Loucy (cell line): ENCODE measurements at regions not wholly inside any gene's neighbourhood (a gene's known extent, or its start where the extent isn't known, plus 50 kb on each side); places are given as distances from the start of the nearest gene placed in this dataset.

ENCODE experiments used
- H2AFZ ChIP-seq: fragments of 200-600 bp; sonication (generic); 2 replicates; pipeline ENCODE4 v1.6.0; 2016; ENCODE audit warnings: antibody characterized with exemption, mild to moderate bottlenecking, low read length, moderate library complexity
- H3F3A ChIP-seq: fragments of 200-600 bp; 2 replicates; pipeline ENCODE4 v1.6.0; 2016; ENCODE audit warnings: antibody characterized with exemption, low read depth, mild to moderate bottlenecking
- H3K27me3 ChIP-seq: fragments of 200-600 bp; sonication (generic); 2 replicates; pipeline ENCODE4 v1.6.1; 2014; ENCODE audit warnings: low read length, mild to moderate bottlenecking; ENCODE audit not compliant: insufficient read depth, poor library complexity, severe bottlenecking
- H3K36me3 ChIP-seq: fragments of 200-600 bp; sonication (generic); 2 replicates; pipeline ENCODE4 v1.6.1; 2016; ENCODE audit warnings: low read length; ENCODE audit not compliant: insufficient read depth
- H3K4me1 ChIP-seq: fragments of 200-600 bp; sonication (generic); 2 replicates; pipeline ENCODE4 v1.5.1; 2014; ENCODE audit warnings: low read length, mild to moderate bottlenecking; ENCODE audit not compliant: insufficient read depth, poor library complexity, severe bottlenecking
- H3K4me2 ChIP-seq: fragments of 200-600 bp; sonication (generic); 2 replicates; pipeline ENCODE4 v1.6.0; 2014; ENCODE audit warnings: antibody characterized with exemption, low read length, low read depth, mild to moderate bottlenecking; ENCODE audit not compliant: poor library complexity, severe bottlenecking
- H3K4me3 ChIP-seq: fragments of 200-600 bp; sonication (generic); 2 replicates; pipeline ENCODE4 v1.5.1; 2014; ENCODE audit warnings: low read length, mild to moderate bottlenecking, mixed read lengths; ENCODE audit not compliant: poor library complexity, severe bottlenecking
- H3K79me2 ChIP-seq: fragments of 200-600 bp; sonication (generic); 2 replicates; pipeline ENCODE4 v1.6.1; 2014; ENCODE audit warnings: low read length; ENCODE audit not compliant: insufficient read depth
- H3K9ac ChIP-seq: fragments of 200-600 bp; sonication (generic); 2 replicates; pipeline ENCODE4 v1.6.0; 2014; ENCODE audit warnings: mild to moderate bottlenecking, low read depth, low read length, moderate library complexity; ENCODE audit not compliant: poor library complexity, severe bottlenecking
- H3K9me2 ChIP-seq: fragments of 200-600 bp; sonication (generic); replicated peaks from 2 replicates; pipeline ENCODE4 v1.6.1; 2016; ENCODE audit warnings: low read depth, low read length, mixed read lengths
- H3K9me3 ChIP-seq: fragments of 200-600 bp; sonication (generic); 2 replicates; pipeline ENCODE4 v1.6.1; 2014; ENCODE audit warnings: mild to moderate bottlenecking, antibody characterized with exemption, low read length, low read depth; ENCODE audit not compliant: insufficient read depth
- H4K20me1 ChIP-seq: fragments of 200-600 bp; sonication (generic); 2 replicates; pipeline ENCODE4 v1.6.0; 2014; ENCODE audit warnings: antibody characterized with exemption, low read length, mild to moderate bottlenecking; ENCODE audit not compliant: insufficient read depth, poor library complexity, severe bottlenecking
- CTCF ChIP-seq: fragments of 200-600 bp; sonication (generic); conservative IDR thresholded peaks from 2 replicates; pipeline ENCODE4 v1.5.1; 2014; ENCODE audit warnings: mild to moderate bottlenecking, antibody characterized with exemption, low read length
- EZH2phosphoT487 ChIP-seq: fragments of 200-600 bp; IDR thresholded peaks from 2 replicates; pipeline ENCODE4 v1.6.1; 2018; ENCODE audit warnings: antibody characterized with exemption, mild to moderate bottlenecking, moderate library complexity, borderline replicate concordance

- H3K79me2 ChIP-seq: no peaks in the 10 kb centered on the region
- no peak for TF ChIP-seq CTCF
- TF ChIP-seq EZH2phosphoT487: no peak
- no peak overlapping the region for H3K9ac ChIP-seq
- no peak overlapping the region for H3K4me3 ChIP-seq
- H3K4me1 ChIP-seq: no peaks in the 10 kb centered on the region
- H2AFZ ChIP-seq: no peak overlapping the region
- no peaks in the 10 kb centered on the region for H4K20me1 ChIP-seq
- H3K9me2 ChIP-seq: no peaks in the 10 kb centered on the region
- no peaks in the 10 kb centered on the region for H3K9me3 ChIP-seq
- no peak overlapping the region for H3K4me2 ChIP-seq
- no peaks in the 10 kb centered on the region for H3K36me3 ChIP-seq
- no peaks in the 10 kb centered on the region for H3K27me3 ChIP-seq
- H3F3A ChIP-seq: no peaks in the 10 kb centered on the region
Measured at GRCh38 chr7:110387689-110388088, 703.2 kb upstream of the LRRN3 start.

- Histone ChIP-seq H3K79me2 (no peaks in the 10 kb centered on the region), H3F3A (no peaks in the 10 kb centered on the region), H3K36me3 (no peaks in the 10 kb centered on the region), H2AFZ (no peak overlapping the region), H3K4me2 (no peak overlapping the region), H3K4me1 (no peaks in the 10 kb centered on the region), H3K27me3 (no peaks in the 10 kb centered on the region), H3K9ac (no peak overlapping the region), H3K9me3 (no peaks in the 10 kb centered on the region), H4K20me1 (no peaks in the 10 kb centered on the region), H3K9me2 (no peaks in the 10 kb centered on the region), H3K4me3 (no peak overlapping the region)
- TF ChIP-seq EZH2phosphoT487: no peak
- no peak for TF ChIP-seq CTCF
Measured at GRCh38 chr7:110388457-110388856, 702.5 kb upstream of the LRRN3 start.

GRCh38 chr7:110396021-110396420 is 694.9 kb upstream of the LRRN3 start:
- Histone ChIP-seq H3K9ac (no peak overlapping the region), H3K4me2 (no peak overlapping the region), H3F3A (no peaks in the 10 kb centered on the region), H3K9me2 (no peaks in the 10 kb centered on the region), H3K79me2 (no peaks in the 10 kb centered on the region), H3K4me1 (no peaks in the 10 kb centered on the region), H3K4me3 (no peak overlapping the region), H3K27me3 (no peaks in the 10 kb centered on the region), H3K9me3 (no peaks in the 10 kb centered on the region), H3K36me3 (no peaks in the 10 kb centered on the region), H4K20me1 (no peaks in the 10 kb centered on the region), H2AFZ (no peak overlapping the region)
- no peak for TF ChIP-seq EZH2phosphoT487
- TF ChIP-seq CTCF: no peak
